ENCODE measurements at regions not wholly inside any gene's neighbourhood (a gene's known extent, or its start where the extent isn't known, plus 50 kb on each side); places are given as distances from the start of the nearest gene placed in this dataset.
"Not testable (repeated sequence)": the region's sequence is repeated elsewhere in the genome, so short reads cannot be mapped to it uniquely, and the experiment has no call there.

DNA sequence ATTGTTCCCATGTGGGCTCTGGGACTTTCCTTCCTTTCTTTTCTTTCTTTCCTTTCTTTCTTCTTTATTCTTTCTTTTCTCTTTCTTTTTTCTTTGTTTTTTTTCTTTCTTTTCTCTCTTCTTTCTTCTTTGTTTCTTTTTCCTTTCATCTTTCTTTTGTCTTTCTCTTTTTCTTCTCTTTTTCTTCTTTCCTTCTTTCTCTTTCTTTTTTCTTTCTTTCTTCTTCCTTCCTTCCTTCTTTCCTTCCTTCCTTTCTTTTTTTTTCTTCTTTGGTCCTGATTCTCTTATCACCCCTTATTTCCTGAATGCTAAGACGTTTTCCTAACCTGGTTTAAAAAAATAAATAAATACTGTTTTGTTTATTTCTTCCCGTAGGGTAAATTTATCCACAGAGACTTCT is 93.2 kb downstream of the CRLF2 start:
- H3K27me3 ChIP-seq, result peaks cover 0 to 60% (median 5%) of the 10 kb centered on the region in 4 donors
- 11% methylated on average over 2 of the region's 2 CpGs for WGBS

DNA sequence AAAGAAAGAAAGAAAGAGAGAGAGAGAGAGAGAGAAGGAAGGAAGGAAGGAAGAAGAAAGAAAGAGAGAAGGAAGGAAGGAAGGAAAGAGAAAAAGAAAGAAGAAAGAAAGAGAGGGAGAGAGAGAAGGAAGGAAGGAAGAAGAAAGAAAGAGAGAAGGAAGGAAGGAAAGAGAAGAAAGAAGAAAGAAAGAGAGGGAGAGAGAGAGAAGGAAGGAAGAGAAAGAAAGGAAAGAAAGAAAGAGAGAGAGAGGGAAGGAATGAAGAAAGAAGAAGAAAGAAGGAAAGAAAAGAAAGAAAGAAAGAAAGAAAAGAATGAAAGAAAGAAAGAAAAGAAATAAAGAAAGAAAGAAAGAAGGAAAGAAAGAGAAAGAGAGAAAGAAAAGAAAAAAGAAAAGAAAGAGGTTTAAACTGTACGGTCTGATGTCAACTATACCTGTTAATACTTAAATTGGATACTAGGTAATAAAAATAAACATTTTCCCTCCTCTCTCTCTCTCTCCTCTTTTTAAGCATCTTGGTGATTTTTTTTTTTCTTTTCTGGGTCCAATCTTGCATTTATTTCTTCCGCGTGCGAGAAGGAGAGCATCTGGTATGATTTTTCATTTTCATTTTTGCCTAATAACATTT is 93.8 kb downstream of the CRLF2 start:
- WGBS, result 70% methylated on average over 4 of the region's 4 CpGs
- TF ChIP-seq EP300 (IDR thresholded peaks at IDR 0.05) (no peak), POLR2A (IDR thresholded peaks at IDR 0.05; ENCODE audit: low read depth) (no peak), POLR2AphosphoS5 (IDR thresholded peaks at IDR 0.05) (no peak)
- TF ChIP-seq, protein P1, sequence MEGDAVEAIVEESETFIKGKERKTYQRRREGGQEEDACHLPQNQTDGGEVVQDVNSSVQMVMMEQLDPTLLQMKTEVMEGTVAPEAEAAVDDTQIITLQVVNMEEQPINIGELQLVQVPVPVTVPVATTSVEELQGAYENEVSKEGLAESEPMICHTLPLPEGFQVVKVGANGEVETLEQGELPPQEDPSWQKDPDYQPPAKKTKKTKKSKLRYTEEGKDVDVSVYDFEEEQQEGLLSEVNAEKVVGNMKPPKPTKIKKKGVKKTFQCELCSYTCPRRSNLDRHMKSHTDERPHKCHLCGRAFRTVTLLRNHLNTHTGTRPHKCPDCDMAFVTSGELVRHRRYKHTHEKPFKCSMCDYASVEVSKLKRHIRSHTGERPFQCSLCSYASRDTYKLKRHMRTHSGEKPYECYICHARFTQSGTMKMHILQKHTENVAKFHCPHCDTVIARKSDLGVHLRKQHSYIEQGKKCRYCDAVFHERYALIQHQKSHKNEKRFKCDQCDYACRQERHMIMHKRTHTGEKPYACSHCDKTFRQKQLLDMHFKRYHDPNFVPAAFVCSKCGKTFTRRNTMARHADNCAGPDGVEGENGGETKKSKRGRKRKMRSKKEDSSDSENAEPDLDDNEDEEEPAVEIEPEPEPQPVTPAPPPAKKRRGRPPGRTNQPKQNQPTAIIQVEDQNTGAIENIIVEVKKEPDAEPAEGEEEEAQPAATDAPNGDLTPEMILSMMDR (IDR thresholded peaks at IDR 0.05), result no peak
- H3K27me3 ChIP-seq, result peaks cover 0 to 60% (median 4%) of the 10 kb centered on the region in 4 donors

More for the DNA sequence above, 93.2 kb downstream of the CRLF2 start:
- TF ChIP-seq, protein P1 (IDR thresholded peaks at IDR 0.05), result no peak
- TF ChIP-seq EP300 (IDR thresholded peaks at IDR 0.05) (no peak), POLR2AphosphoS5 (IDR thresholded peaks at IDR 0.05) (no peak), POLR2A (IDR thresholded peaks at IDR 0.05; ENCODE audit: low read depth) (no peak)
- DNase-seq (ENCODE audit: extremely low spot score), result no peak
- H3K36me3 ChIP-seq, result no peaks in the 10 kb centered on the region
- no peaks in the 10 kb centered on the region for H3K9me3 ChIP-seq
- H3K4me1 ChIP-seq, result no peaks in the 10 kb centered on the region
- no peak overlapping the region for H3K27ac ChIP-seq (replicated peaks in 1 of 4)
- H3K4me3 ChIP-seq, result no peak overlapping the region
- intact Hi-C loops (cut with DNase I), result no loop called here

DNA sequence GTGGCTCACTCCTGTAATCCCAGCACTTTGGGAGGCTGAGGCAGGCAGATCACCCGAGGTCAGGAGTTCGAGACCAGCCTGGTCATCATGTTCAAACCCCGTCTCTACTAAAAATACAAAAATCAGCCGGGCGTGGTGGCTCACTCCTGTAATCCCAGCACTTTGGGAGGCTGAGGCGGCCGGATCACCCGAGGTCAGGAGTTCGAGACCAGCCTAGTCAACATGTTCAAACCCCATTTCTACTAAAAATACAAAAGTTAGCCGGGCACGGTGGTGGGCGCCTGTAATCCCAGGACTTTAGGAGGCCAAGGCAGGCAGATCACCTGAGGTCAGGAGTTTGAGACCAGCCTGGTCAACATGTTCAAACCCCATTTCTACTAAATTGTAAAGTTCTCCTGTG is 97.0 kb downstream of the CRLF2 start:
- H3K4me3 ChIP-seq; H3K4me1 ChIP-seq; H3K9me3 ChIP-seq; DNase-seq (ENCODE audit: extremely low spot score); H3K36me3 ChIP-seq; H3K27ac ChIP-seq (replicated peaks in 1 of 4); intact Hi-C loops (cut with DNase I): not testable (repeated sequence)
- H3K27me3 ChIP-seq, result peaks cover 0 to 60% (median 8%) of the 10 kb centered on the region in 4 donors
- WGBS, result 94% methylated on average over 9 of the region's 12 CpGs

More for the DNA sequence above, 93.8 kb downstream of the CRLF2 start:
- intact Hi-C loops (cut with DNase I), result no loop called here
- H3K4me3 ChIP-seq, result no peak overlapping the region
- H3K27ac ChIP-seq (replicated peaks in 1 of 4), result no peak overlapping the region
- no peaks in the 10 kb centered on the region for H3K36me3 ChIP-seq
- H3K4me1 ChIP-seq, result no peaks in the 10 kb centered on the region
- no peaks in the 10 kb centered on the region for H3K9me3 ChIP-seq
- DNase-seq (ENCODE audit: extremely low spot score), result no peak

DNA sequence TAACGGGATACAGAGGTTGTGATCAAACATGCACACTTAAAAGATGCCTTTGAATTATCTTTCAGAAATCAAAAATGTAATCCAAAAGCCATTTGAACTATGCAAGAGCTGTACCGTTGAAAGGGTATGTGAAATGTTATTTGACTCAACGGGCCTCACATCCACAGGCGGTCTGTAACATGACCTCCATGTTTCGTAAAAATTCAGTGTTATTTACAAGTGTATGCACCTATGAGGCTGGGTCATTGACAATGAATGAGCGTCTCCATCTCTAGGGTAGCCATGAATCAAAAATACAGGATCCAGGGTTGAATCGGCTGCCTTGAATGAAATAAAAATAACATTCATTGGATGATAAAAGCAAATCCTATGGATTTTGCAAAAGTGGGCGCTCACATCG is 100.1 kb downstream of the CRLF2 start:
- Histone ChIP-seq H3K36me3 (no peaks in the 10 kb centered on the region), H3K4me1 (no peaks in the 10 kb centered on the region), H3K9me3 (no peaks in the 10 kb centered on the region), H3K27me3 (peaks cover 0 to 82% (median 15%) of the 10 kb centered on the region in 4 donors), H3K4me3 (no peak overlapping the region), H3K27ac (replicated peaks in 1 of 4) (no peak overlapping the region)
- no peak for DNase-seq (ENCODE audit: extremely low spot score)
- intact Hi-C loops (cut with DNase I), result no loop called here
- 33% methylated on average over 9 of the region's 9 CpGs for WGBS
- TF ChIP-seq, protein P1 (IDR thresholded peaks at IDR 0.05), result no peak
- TF ChIP-seq EP300 (IDR thresholded peaks at IDR 0.05) (no peak), POLR2A (IDR thresholded peaks at IDR 0.05; ENCODE audit: low read depth) (no peak), POLR2AphosphoS5 (IDR thresholded peaks at IDR 0.05) (no peak)

DNA sequence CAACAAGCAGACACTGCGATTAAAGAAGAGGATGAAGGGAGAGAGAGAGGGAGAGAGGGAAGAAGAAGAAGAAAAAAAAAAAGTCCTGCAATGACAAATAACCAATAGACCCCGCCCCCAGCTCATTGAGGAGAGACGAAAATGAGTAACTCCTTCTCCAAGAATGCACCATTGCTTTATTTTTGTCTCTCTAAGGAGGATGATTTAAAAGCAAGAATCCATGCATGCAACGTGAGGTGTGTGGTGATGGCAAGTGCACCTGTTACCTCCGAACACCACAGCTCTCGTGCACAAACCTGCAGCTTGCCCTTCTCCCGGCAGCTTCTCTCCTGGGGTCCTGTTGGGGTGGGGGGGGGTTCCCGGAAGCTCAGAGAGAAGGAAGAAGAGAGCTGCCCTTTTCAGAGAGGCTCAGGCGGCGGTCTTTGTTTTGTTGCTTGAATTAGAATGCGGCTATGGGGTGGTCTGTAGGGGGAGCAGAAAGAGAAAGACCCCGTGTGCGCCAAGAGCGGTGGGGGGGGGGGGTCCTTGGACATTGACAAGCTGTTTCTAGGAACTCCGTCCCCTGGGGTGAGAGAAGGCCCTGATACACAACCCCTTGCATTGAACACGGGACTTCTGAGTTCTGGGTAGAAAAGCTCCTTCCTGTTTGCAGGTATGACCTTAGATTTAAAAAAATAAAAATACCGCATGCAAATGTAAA is 100.7 kb downstream of the CRLF2 start:
- Histone ChIP-seq H3K4me3 (no peak overlapping the region), H3K9me3 (no peaks in the 10 kb centered on the region), H3K27me3 (peaks cover 0 to 82% (median 16%) of the 10 kb centered on the region in 4 donors), H3K36me3 (no peaks in the 10 kb centered on the region), H3K4me1 (no peaks in the 10 kb centered on the region), H3K27ac (replicated peaks in 1 of 4) (no peak overlapping the region)
- no peak for DNase-seq (ENCODE audit: extremely low spot score)
- WGBS, result 3% methylated on average over 17 of the region's 17 CpGs
- intact Hi-C loops (cut with DNase I), result no loop called here
- TF ChIP-seq EP300 (IDR thresholded peaks at IDR 0.05), result no peak
- TF ChIP-seq POLR2A (IDR thresholded peaks at IDR 0.05; ENCODE audit: low read depth), result no peak
- TF ChIP-seq, protein P1 (IDR thresholded peaks at IDR 0.05), result no peak
- no peak for TF ChIP-seq POLR2AphosphoS5 (IDR thresholded peaks at IDR 0.05)

Measured in esophagus muscularis mucosa (tissue), 4 donors.